ENCODE measurements at regions not wholly inside any gene's neighbourhood (a gene's known extent, or its start where the extent isn't known, plus 50 kb on each side); places are given as distances from the start of the nearest gene placed in this dataset.

GRCh38 chr9:119027901-119028699 lies 341.1 kb downstream of the BRINP1 start:
- Mint-ChIP-seq H3K4me3 (no peak overlapping the region), H3K9me3 (no peaks in the 10 kb centered on the region), H3K27me3 (ENCODE audit: low read depth) (no peaks in the 10 kb centered on the region), H3K4me1 (peaks cover 0 to 3% of the 10 kb centered on the region in 2 experiments; a peak in 1 of 4 replicates), H3K36me3 (ENCODE audit: insufficient read depth in 1 of 3, low read depth in 3 of 3) (no peaks in the 10 kb centered on the region), H3K27ac (no peak overlapping the region)
- no peaks in the 10 kb centered on the region for H4K20me1 ChIP-seq (ENCODE audit: control insufficient read depth, insufficient read depth, insufficient read length)
- H2BK20ac ChIP-seq (ENCODE audit: low read depth, low read length, poor library complexity, severe bottlenecking): no peak overlapping the region
- no peaks in the 10 kb centered on the region for H3K79me1 ChIP-seq (ENCODE audit: insufficient read depth, low read depth, low read length, poor library complexity, severe bottlenecking)
- TF ChIP-seq CTCF (conservative IDR thresholded peaks at IDR 0.05): peak; percentile 64
- H2BK15ac ChIP-seq (ENCODE audit: low read depth, low read length): no peak overlapping the region
- H2BK12ac ChIP-seq (ENCODE audit: insufficient read length, low read depth, low read length): no peak overlapping the region
- H4K8ac ChIP-seq (replicated peaks; ENCODE audit: insufficient read length, low read depth, low read length): no peak overlapping the region
- no peak overlapping the region for H3K9ac ChIP-seq (ENCODE audit: extremely low read depth, insufficient read length, low read length)
- H3K23ac ChIP-seq (ENCODE audit: insufficient read length, low read depth, low read length): no peak overlapping the region
- no peak overlapping the region for H3K4ac ChIP-seq (ENCODE audit: low read depth, low read length)
- H2BK5ac ChIP-seq (ENCODE audit: insufficient read length, low read length): no peak overlapping the region
- no peak overlapping the region for H2AFZ ChIP-seq (ENCODE audit: low read length)
- no peaks in the 10 kb centered on the region for H3K4me1 ChIP-seq (ENCODE audit: insufficient read depth, low read length)
- WGBS (ENCODE audit: extremely low coverage, insufficient read length, low lambda C conversion rate): no CpG with 5 or more reads among the region's 7 CpGs
- H4K91ac ChIP-seq (ENCODE audit: insufficient read length, low read depth, low read length): no peak overlapping the region
- H3K4me2 ChIP-seq (ENCODE audit: insufficient read depth, insufficient read length, low read length): no peak overlapping the region
- H3K23me2 ChIP-seq (ENCODE audit: insufficient read length, low read depth, low read length, poor library complexity, severe bottlenecking): no peaks in the 10 kb centered on the region
- H3K27me3 ChIP-seq (ENCODE audit: insufficient read depth, low read length): no peaks in the 10 kb centered on the region
- no peak overlapping the region for H2BK120ac ChIP-seq (ENCODE audit: low read depth, low read length, poor library complexity, severe bottlenecking)
- H3K18ac ChIP-seq (ENCODE audit: insufficient read length, low read depth, low read length): no peak overlapping the region
- no peak overlapping the region for H3K56ac ChIP-seq (ENCODE audit: insufficient read length, low read depth, low read length)
- no peak overlapping the region for H3T11ph ChIP-seq (ENCODE audit: low read length)
- H3K9me3 ChIP-seq (ENCODE audit: control insufficient read depth, low read depth, low read length): no peaks in the 10 kb centered on the region
- no peak overlapping the region for H3K14ac ChIP-seq (ENCODE audit: insufficient read depth, low read length)
- H3K27ac ChIP-seq (ENCODE audit: insufficient read length, low read depth, low read length): no peak overlapping the region
- H4K5ac ChIP-seq (ENCODE audit: insufficient read length, low read depth, low read length): no peak overlapping the region
- H2AK5ac ChIP-seq (ENCODE audit: insufficient read length, low read length): no peak overlapping the region
- no peak for DNase-seq
- H3K79me2 ChIP-seq (ENCODE audit: insufficient read depth, low read length): no peaks in the 10 kb centered on the region

Measured in H9 (cell line).